CD4-positive, alpha-beta T cell (primary cell): ENCODE measurements at regions not wholly inside any gene's neighbourhood (a gene's known extent, or its start where the extent isn't known, plus 50 kb on each side); places are given as distances from the start of the nearest gene placed in this dataset.

Experiments used
- ATAC-seq: fragments of 200-7000 bp; cut with Tn5 transposase; one replicate; pipeline ENCODE4 v1.10.0; 2022; ENCODE audit warnings: mild to moderate bottlenecking; ENCODE audit not compliant: poor library complexity
- CTCF ChIA-PET: fragments of 350-600 bp; sonication (Branson Sonifier 250); formaldehyde crosslinking; loops from one replicate; lab custom pipeline; 2021; ENCODE audit warnings: antibody characterized with exemption, inconsistent platforms; lab: Charles Lee
- POLR2A ChIA-PET: fragments of 350-600 bp; sonication (Branson Sonifier 250); formaldehyde crosslinking; loops from one replicate; lab custom pipeline; 2021; ENCODE audit warnings: antibody characterized with exemption, inconsistent platforms; lab: Charles Lee
- DNase-seq, 14 experiments: peaks; one replicate each; pipeline ENCODE4 v3.0.0-alpha.2; 2013 to 2020; ENCODE audit warnings: mixed read lengths in 2 of 14
- H3K27ac ChIP-seq, 2 donors: one replicate each; pipeline versions ENCODE4 v1.5.1 to v1.7.0; 2013; ENCODE audit warnings: low read length in 2 of 2, low read depth in 1 of 2, mild to moderate bottlenecking in 1 of 2
- H3K27me3 ChIP-seq, 2 experiments: 1 replicate in 1 of 2; 2 replicates in 1 of 2; pipeline versions ENCODE4 v1.6.1 to v1.7.0; 2013; ENCODE audit warnings: low read length in 2 of 2, control low read depth in 1 of 2, mild to moderate bottlenecking in 1 of 2, moderate library complexity in 1 of 2; ENCODE audit not compliant: insufficient read depth in 2 of 2, control insufficient read depth in 1 of 2
- H3K36me3 ChIP-seq: one replicate; pipeline ENCODE4 v1.6.1; 2013; ENCODE audit warnings: low read length, control low read depth; ENCODE audit not compliant: insufficient read depth
- H3K4me1 ChIP-seq: one replicate; pipeline ENCODE4 v1.6.1; 2013; ENCODE audit warnings: low read length, control low read depth; ENCODE audit not compliant: insufficient read depth
- H3K4me3 ChIP-seq: one replicate; pipeline ENCODE4 v1.5.1; 2013; ENCODE audit warnings: mild to moderate bottlenecking, low read length, moderate library complexity
- H3K9me3 ChIP-seq, 2 experiments: 1 replicate in 1 of 2; 2 replicates in 1 of 2; pipeline versions ENCODE4 v1.6.1 to v1.7.0; 2013; ENCODE audit warnings: low read length in 2 of 2, mild to moderate bottlenecking in 2 of 2, control low read depth in 1 of 2, moderate library complexity in 1 of 2; ENCODE audit not compliant: control insufficient read depth in 1 of 2, insufficient read depth in 1 of 2
- H3K27ac Mint-ChIP-seq: one replicate; pipeline ENCODE4 v1.8.0; 2020; ENCODE audit warnings: mixed read lengths
- H3K27me3 Mint-ChIP-seq: one replicate; pipeline ENCODE4 v1.8.0; 2021; ENCODE audit warnings: mixed read lengths
- H3K36me3 Mint-ChIP-seq: one replicate; pipeline ENCODE4 v1.8.0; 2021; ENCODE audit warnings: low read depth, mixed read lengths
- H3K4me1 Mint-ChIP-seq: one replicate; pipeline ENCODE4 v1.8.0; 2021; ENCODE audit warnings: low read depth, mixed read lengths
- H3K4me3 Mint-ChIP-seq: one replicate; pipeline ENCODE4 v1.8.0; 2020; ENCODE audit warnings: mild to moderate bottlenecking, mixed read lengths
- H3K9me3 Mint-ChIP-seq: one replicate; pipeline ENCODE4 v1.8.0; 2020; ENCODE audit warnings: mixed read lengths
- intact Hi-C, 2 experiments: fragments of 100-400 bp; cut with DNase I in 1 of 2; cut with micrococcal nuclease in 1 of 2; formaldehyde crosslinking; loops; one replicate each; pipeline versions ENCODE4 v1.15.1 to v1.9.0; 2023 to 2025; cut with DNase I, micrococcal nuclease
- TF ChIP-seq, protein P1 (sequence below): fragments of 200-600 bp; IDR thresholded peaks from one replicate; pipeline ENCODE4 v1.8.0; 2022; ENCODE audit warnings: antibody characterized with exemption, mild to moderate bottlenecking

DNA sequence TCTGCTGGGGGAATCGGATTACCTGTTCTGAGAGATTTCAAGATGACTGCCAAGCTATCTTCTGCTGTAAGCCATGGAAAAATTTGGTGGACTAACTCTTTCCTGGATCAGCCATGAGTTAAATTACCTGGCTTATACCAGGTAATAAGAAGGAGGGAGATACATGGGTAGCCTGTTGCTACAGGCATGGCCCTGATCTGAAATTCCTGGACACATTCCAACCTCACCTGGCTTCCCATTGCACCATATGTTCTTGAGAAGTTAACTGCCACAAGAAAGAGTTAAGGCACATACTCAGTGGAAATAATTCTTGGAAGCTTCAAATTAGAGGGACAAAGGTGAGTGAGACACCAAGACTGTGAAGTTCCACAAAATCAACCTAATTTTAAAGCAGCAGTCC, 371.3 kb downstream of the ACTL7B start:
- Mint-ChIP-seq H3K9me3 (peaks cover 3% of the 10 kb centered on the region), H3K27me3 (peaks cover 5% of the 10 kb centered on the region)
- CTCF ChIA-PET, result no interaction called here

DNA sequence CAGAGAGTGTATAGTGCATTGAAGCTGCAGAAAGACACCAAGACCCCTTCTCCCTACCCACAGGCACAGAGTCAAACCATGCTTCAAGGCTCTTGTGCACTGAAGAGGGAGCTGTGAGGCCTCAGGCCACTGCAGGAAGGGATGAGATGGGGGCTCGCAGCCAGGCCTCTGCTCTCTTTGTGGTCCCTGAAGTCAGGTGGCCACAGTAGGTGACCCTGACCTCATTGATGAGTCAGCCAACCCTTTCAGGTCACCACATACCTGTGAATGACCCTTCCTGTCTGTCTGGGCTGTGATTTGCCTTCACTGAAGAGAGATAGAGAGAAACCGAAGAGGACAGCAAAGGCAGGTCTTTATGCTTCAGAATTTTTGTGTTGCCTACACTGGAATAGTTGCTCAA, 372.1 kb downstream of the ACTL7B start:
- TF ChIP-seq, protein P1, sequence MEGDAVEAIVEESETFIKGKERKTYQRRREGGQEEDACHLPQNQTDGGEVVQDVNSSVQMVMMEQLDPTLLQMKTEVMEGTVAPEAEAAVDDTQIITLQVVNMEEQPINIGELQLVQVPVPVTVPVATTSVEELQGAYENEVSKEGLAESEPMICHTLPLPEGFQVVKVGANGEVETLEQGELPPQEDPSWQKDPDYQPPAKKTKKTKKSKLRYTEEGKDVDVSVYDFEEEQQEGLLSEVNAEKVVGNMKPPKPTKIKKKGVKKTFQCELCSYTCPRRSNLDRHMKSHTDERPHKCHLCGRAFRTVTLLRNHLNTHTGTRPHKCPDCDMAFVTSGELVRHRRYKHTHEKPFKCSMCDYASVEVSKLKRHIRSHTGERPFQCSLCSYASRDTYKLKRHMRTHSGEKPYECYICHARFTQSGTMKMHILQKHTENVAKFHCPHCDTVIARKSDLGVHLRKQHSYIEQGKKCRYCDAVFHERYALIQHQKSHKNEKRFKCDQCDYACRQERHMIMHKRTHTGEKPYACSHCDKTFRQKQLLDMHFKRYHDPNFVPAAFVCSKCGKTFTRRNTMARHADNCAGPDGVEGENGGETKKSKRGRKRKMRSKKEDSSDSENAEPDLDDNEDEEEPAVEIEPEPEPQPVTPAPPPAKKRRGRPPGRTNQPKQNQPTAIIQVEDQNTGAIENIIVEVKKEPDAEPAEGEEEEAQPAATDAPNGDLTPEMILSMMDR, result no peak
- Mint-ChIP-seq H3K4me1 (no peaks in the 10 kb centered on the region), H3K27me3 (peaks cover 5% of the 10 kb centered on the region), H3K27ac (no peak overlapping the region), H3K4me3 (no peak overlapping the region), H3K9me3 (peaks cover 3% of the 10 kb centered on the region), H3K36me3 (no peaks in the 10 kb centered on the region)
- ATAC-seq (no peak), DNase-seq (no peak)
- H3K27ac ChIP-seq, result no peak overlapping the region
- no peak overlapping the region for H3K4me3 ChIP-seq
- ChIA-PET CTCF (no interaction called here), POLR2A (no interaction called here)
- H3K4me1 ChIP-seq, result no peaks in the 10 kb centered on the region
- intact Hi-C loops, result no loop called here
- no peaks in the 10 kb centered on the region for H3K27me3 ChIP-seq
- no peaks in the 10 kb centered on the region for H3K9me3 ChIP-seq
- H3K36me3 ChIP-seq, result no peaks in the 10 kb centered on the region

More for the DNA sequence above, 371.3 kb downstream of the ACTL7B start:
- Mint-ChIP-seq H3K27ac (no peak overlapping the region), H3K36me3 (no peaks in the 10 kb centered on the region), H3K4me1 (no peaks in the 10 kb centered on the region), H3K4me3 (no peak overlapping the region)
- Histone ChIP-seq H3K27ac (no peak overlapping the region), H3K9me3 (no peaks in the 10 kb centered on the region), H3K4me1 (no peaks in the 10 kb centered on the region), H3K4me3 (no peak overlapping the region), H3K36me3 (no peaks in the 10 kb centered on the region), H3K27me3 (no peaks in the 10 kb centered on the region)
- TF ChIP-seq, protein P1, result no peak
- POLR2A ChIA-PET, result no interaction called here
- ATAC-seq, result no peak
- intact Hi-C loops, result no loop called here
- DNase-seq, result no peak

DNA sequence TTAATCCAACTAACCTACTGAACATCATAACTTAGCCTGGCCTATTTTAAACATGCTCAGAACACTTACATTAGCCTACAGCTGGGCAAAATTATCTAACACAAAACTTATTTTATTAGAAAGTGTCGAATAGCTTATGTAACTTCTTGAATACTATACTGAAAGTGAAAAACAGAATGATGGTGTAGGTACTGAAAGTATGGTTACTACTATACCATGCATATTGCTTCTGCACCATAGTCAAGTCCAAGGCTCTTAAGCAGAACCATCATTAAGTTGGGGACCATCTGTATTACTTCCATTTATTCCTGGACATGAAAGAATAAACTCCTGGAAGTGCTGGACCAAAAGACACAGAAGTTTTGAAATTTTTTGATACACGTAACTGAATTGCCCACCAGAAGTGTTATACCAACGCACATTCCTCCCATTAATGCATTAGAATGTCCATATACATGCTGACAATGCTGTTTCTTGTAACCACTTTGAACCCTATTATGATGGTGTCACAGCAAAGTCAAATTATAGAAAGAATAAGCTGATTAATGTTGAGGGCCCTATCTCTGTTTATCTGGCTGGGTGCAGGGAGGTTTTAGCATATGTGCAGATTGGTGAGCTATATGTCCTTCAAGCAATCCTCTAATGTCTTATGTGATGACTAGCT, 375.7 kb downstream of the ACTL7B start:
- H3K4me1 ChIP-seq, result no peaks in the 10 kb centered on the region
- no peak for ATAC-seq
- ChIA-PET POLR2A (no interaction called here), CTCF (no interaction called here)
- peaks cover 5% of the 10 kb centered on the region for H3K27me3 Mint-ChIP-seq
- no peak overlapping the region for H3K4me3 Mint-ChIP-seq
- no peak overlapping the region for H3K27ac ChIP-seq
- TF ChIP-seq, protein P1, result no peak
- H3K9me3 ChIP-seq, result no peaks in the 10 kb centered on the region
- no peaks in the 10 kb centered on the region for H3K9me3 Mint-ChIP-seq
- DNase-seq, result no peak
- H3K36me3 ChIP-seq, result no peaks in the 10 kb centered on the region
- no peak overlapping the region for H3K27ac Mint-ChIP-seq
- intact Hi-C loops, result loop anchor here in 1 of 2 experiments (10.0 kb wide), 1 partner anchor 65 kb away; no protein-coding TSS in a partner anchor
- no peaks in the 10 kb centered on the region for H3K4me1 Mint-ChIP-seq
- no peak overlapping the region for H3K4me3 ChIP-seq
- H3K27me3 ChIP-seq, result no peaks in the 10 kb centered on the region
- no peaks in the 10 kb centered on the region for H3K36me3 Mint-ChIP-seq
